Mucosa of descending colon (tissue), 3 donors: ENCODE measurements at regions not wholly inside any gene's neighbourhood (a gene's known extent, or its start where the extent isn't known, plus 50 kb on each side); places are given as distances from the start of the nearest gene placed in this dataset.
A peak's percentile ranks its signal among the peaks of the same experiment; 100 is the strongest.

Source experiments
- ATAC-seq: fragments of 200-7000 bp; cut with Tn5 transposase; one replicate; pipeline ENCODE4 v1.9.1; 2020; ENCODE audit warnings: mild to moderate bottlenecking, moderate library complexity
- DNase-seq, 3 donors: peaks; one replicate each; pipeline ENCODE4 v3.0.0-alpha.2; 2020
- H3K36me3 ChIP-seq: fragments of 200-600 bp; one replicate; pipeline ENCODE4 v1.8.0; 2021; ENCODE audit warnings: low read depth, mild to moderate bottlenecking
- H3K4me1 ChIP-seq: fragments of 200-600 bp; one replicate; pipeline ENCODE4 v1.8.0; 2021; ENCODE audit warnings: low read depth, mild to moderate bottlenecking
- H3K4me3 ChIP-seq: fragments of 200-600 bp; one replicate; pipeline ENCODE4 v1.8.0; 2021; ENCODE audit warnings: mild to moderate bottlenecking
- H3K9me3 ChIP-seq: fragments of 200-600 bp; one replicate; pipeline ENCODE4 v1.8.0; 2021; ENCODE audit warnings: mild to moderate bottlenecking
- CTCF ChIP-seq: fragments of 200-600 bp; IDR thresholded peaks from one replicate; pipeline ENCODE4 v1.8.0; 2022; ENCODE audit warnings: antibody characterized with exemption, mild to moderate bottlenecking
- intact Hi-C, 2 donors: fragments of 100-400 bp; cut with DNase I in 1 of 2; cut with micrococcal nuclease in 1 of 2; formaldehyde crosslinking; loops; one replicate each; pipeline versions ENCODE4 v1.11.0 to v1.11.1; 2022; cut with DNase I, micrococcal nuclease
- donor health status: DM: no; HTN: no; CAD: no; lungs with moderate emphysema.
- donor health status: DM: no; HTN: no; CAD: no.
- donor health status: DM: no; HTN: yes; CAD: no.

- intact Hi-C loops, result no loop called here
- DNase-seq, result no peak
- Histone ChIP-seq H3K4me3 (no peak overlapping the region), H3K36me3 (no peaks in the 10 kb centered on the region), H3K9me3 (no peaks in the 10 kb centered on the region), H3K4me1 (no peaks in the 10 kb centered on the region)
- no peak for TF ChIP-seq CTCF
- peak; percentile 31 for ATAC-seq
Measured at GRCh38 chr4:177771645-177772044, 329.4 kb upstream of the AGA start.

GRCh38 chr4:177778623-177779022 is 336.4 kb upstream of the AGA start:
- H3K36me3 ChIP-seq, result no peaks in the 10 kb centered on the region
- DNase-seq (no peak), ATAC-seq (no peak)
- intact Hi-C loops, result no loop called here
- H3K4me3 ChIP-seq, result no peak overlapping the region
- H3K9me3 ChIP-seq, result peaks cover 4% of the 10 kb centered on the region
- H3K4me1 ChIP-seq, result no peaks in the 10 kb centered on the region
- no peak for TF ChIP-seq CTCF

- intact Hi-C loops, result no loop called here
- TF ChIP-seq CTCF, result no peak
- ATAC-seq (no peak), DNase-seq (no peak)
- no peak overlapping the region for H3K4me3 ChIP-seq
- no peaks in the 10 kb centered on the region for H3K4me1 ChIP-seq
- H3K9me3 ChIP-seq, result peaks cover 4% of the 10 kb centered on the region
- no peaks in the 10 kb centered on the region for H3K36me3 ChIP-seq
Measured at GRCh38 chr4:177785000-177785399, 342.8 kb upstream of the AGA start.

GRCh38 chr4:177789610-177790009 is 347.4 kb upstream of the AGA start:
- H3K36me3 ChIP-seq, result no peaks in the 10 kb centered on the region
- DNase-seq (no peak), ATAC-seq (no peak)
- intact Hi-C loops, result no loop called here
- no peaks in the 10 kb centered on the region for H3K4me1 ChIP-seq
- H3K9me3 ChIP-seq, result no peaks in the 10 kb centered on the region
- no peak for TF ChIP-seq CTCF
- H3K4me3 ChIP-seq, result no peak overlapping the region

GRCh38 chr4:177791188-177791587 is 349.0 kb upstream of the AGA start:
- no peak for TF ChIP-seq CTCF
- Histone ChIP-seq H3K36me3 (no peaks in the 10 kb centered on the region), H3K4me1 (no peaks in the 10 kb centered on the region), H3K4me3 (no peak overlapping the region), H3K9me3 (no peaks in the 10 kb centered on the region)
- intact Hi-C loops, result no loop called here
- ATAC-seq, result no peak
- no peak for DNase-seq

GRCh38 chr4:177796841-177797240 is 354.6 kb upstream of the AGA start:
- no peak for TF ChIP-seq CTCF
- Histone ChIP-seq H3K4me1 (no peaks in the 10 kb centered on the region), H3K4me3 (no peak overlapping the region), H3K36me3 (no peaks in the 10 kb centered on the region), H3K9me3 (no peaks in the 10 kb centered on the region)
- intact Hi-C loops, result no loop called here
- DNase-seq, result no peak
- ATAC-seq, result no peak
